Right cardiac atrium (tissue), 5 donors: ENCODE measurements at regions not wholly inside any gene's neighbourhood (a gene's known extent, or its start where the extent isn't known, plus 50 kb on each side); places are given as distances from the start of the nearest gene placed in this dataset.

ENCODE experiments used
- ATAC-seq, 2 donors: fragments of 200-7000 bp; cut with Tn5 transposase; one replicate each; pipeline versions ENCODE4 v1.8.0 to v1.9.1; 2020; ENCODE audit warnings: moderate library complexity in 2 of 2, mild to moderate bottlenecking in 1 of 2
- DNase-seq, 3 donors: peaks; one replicate each; pipeline ENCODE4 v3.0.0-alpha.2; 2020
- H3K27ac ChIP-seq: one replicate; pipeline ENCODE4 v1.5.1; 2013; ENCODE audit warnings: mild to moderate bottlenecking, low read length, control low read depth, moderate library complexity
- H3K27me3 ChIP-seq: one replicate; pipeline ENCODE4 v1.6.1; 2013; ENCODE audit not compliant: control insufficient read depth, insufficient read depth
- H3K4me1 ChIP-seq: one replicate; pipeline ENCODE4 v1.6.1; 2013; ENCODE audit warnings: low read length; ENCODE audit not compliant: control insufficient read depth, insufficient read depth
- H3K4me3 ChIP-seq: one replicate; pipeline ENCODE4 v1.5.1; 2013; ENCODE audit warnings: low read length, control low read depth
- H3K9me3 ChIP-seq: one replicate; pipeline ENCODE4 v1.6.1; 2013; ENCODE audit warnings: low read length; ENCODE audit not compliant: control insufficient read depth
- WGBS: extraction: QIAGEN DNeasy Blood & Tissue Kit; methylation state at CpG from one replicate; pipeline ENCODE4 v1.1.7; 2013; 5-methylcytosine and 5-hydroxymethylcytosine counted together
- intact Hi-C, 4 donors: fragments of 100-400 bp; cut with DNase I; formaldehyde crosslinking; loops; one replicate each; pipeline versions ENCODE4 v1.11.0 to v1.14.0; 2022 to 2023
- donor health status: healthy with polysubstance abuse.
- donor health status: DM: no; HTN: yes; CAD: no.
- donor health status: DM: no; HTN: no; CAD: no.
- donor health status: DM: no; HTN: yes; CAD: no; lungs with severe emphysema.
- donor health status: DM: yes; HTN: yes; CAD: no.

GRCh38 chr3:152516216-152516615 is 247.5 kb downstream of the MBNL1 start:
- Histone ChIP-seq H3K4me1 (no peaks in the 10 kb centered on the region), H3K4me3 (no peak overlapping the region), H3K27me3 (no peaks in the 10 kb centered on the region), H3K9me3 (no peaks in the 10 kb centered on the region), H3K27ac (no peak overlapping the region)
- intact Hi-C loops = no loop called here
- ATAC-seq (no peak), DNase-seq (no peak)
- WGBS = 85% methylated on average over 3 of the region's 3 CpGs

GRCh38 chr3:152517502-152517901 is 248.8 kb downstream of the MBNL1 start:
- WGBS = 63% methylated on average over 2 of the region's 2 CpGs
- Histone ChIP-seq H3K27me3 (no peaks in the 10 kb centered on the region), H3K9me3 (no peaks in the 10 kb centered on the region), H3K4me3 (no peak overlapping the region), H3K27ac (no peak overlapping the region), H3K4me1 (no peaks in the 10 kb centered on the region)
- ATAC-seq (no peak), DNase-seq (no peak)
- intact Hi-C loops = no loop called here

DNA sequence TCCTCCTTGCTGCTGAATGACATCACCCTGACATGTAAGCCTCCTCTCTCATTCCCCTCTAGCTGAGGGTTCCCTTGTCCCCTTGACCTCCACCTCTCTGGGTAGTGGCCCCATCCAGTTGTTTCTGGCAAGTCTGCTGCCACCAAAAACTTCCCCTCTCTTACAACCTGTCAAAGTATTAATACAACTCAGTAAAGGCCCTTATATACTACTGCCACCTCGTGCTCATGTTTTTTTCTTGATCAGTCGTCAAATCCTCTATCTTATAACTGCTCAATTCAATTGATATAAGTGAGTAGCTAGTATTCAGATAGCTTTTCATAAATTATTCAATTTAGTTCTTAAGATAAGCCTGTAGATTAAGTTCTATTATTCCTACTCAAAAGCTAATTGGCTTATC is 249.6 kb downstream of the MBNL1 start:
- Histone ChIP-seq H3K4me1 (no peaks in the 10 kb centered on the region), H3K4me3 (no peak overlapping the region), H3K9me3 (no peaks in the 10 kb centered on the region), H3K27ac (no peak overlapping the region), H3K27me3 (no peaks in the 10 kb centered on the region)
- intact Hi-C loops = no loop called here
- WGBS = 95% methylated on average over 2 of the region's 2 CpGs
- ATAC-seq (no peak), DNase-seq (no peak)

DNA sequence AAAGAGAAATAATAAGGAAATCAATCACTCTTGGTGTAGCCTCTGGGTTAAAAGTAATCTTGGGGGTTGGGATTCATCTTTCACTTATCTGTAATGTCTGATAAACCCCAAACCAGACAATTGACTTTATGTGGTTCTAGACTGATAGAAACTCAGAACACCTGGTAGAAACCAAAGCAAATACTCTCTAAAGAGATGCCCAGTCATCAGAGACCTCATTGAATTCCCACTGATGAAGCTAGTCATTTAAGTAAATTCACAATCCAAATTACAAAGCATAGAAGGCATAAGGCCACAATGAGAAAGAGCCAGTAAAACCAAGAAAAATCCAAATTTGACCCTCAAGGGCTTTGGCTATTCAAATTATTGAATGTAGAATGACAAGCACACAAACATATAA is 250.6 kb downstream of the MBNL1 start:
- Histone ChIP-seq H3K27me3 (no peaks in the 10 kb centered on the region), H3K27ac (no peak overlapping the region), H3K4me3 (no peak overlapping the region), H3K4me1 (no peaks in the 10 kb centered on the region), H3K9me3 (no peaks in the 10 kb centered on the region)
- intact Hi-C loops = no loop called here
- DNase-seq (no peak), ATAC-seq (no peak)

GRCh38 chr3:152522036-152522435 is 253.3 kb downstream of the MBNL1 start:
- no peak overlapping the region for H3K4me3 ChIP-seq
- ATAC-seq (no peak), DNase-seq (no peak)
- intact Hi-C loops = loop anchor here in 2 of 4 donors (5.0 to 10.0 kb wide), 2 partner anchors 47 to 50 kb away; no protein-coding TSS in a partner anchor
- H3K4me1 ChIP-seq = no peaks in the 10 kb centered on the region
- WGBS = 98% methylated on average over 1 of the region's 1 CpG
- H3K27me3 ChIP-seq = no peaks in the 10 kb centered on the region
- H3K9me3 ChIP-seq = no peaks in the 10 kb centered on the region
- H3K27ac ChIP-seq = no peak overlapping the region

DNA sequence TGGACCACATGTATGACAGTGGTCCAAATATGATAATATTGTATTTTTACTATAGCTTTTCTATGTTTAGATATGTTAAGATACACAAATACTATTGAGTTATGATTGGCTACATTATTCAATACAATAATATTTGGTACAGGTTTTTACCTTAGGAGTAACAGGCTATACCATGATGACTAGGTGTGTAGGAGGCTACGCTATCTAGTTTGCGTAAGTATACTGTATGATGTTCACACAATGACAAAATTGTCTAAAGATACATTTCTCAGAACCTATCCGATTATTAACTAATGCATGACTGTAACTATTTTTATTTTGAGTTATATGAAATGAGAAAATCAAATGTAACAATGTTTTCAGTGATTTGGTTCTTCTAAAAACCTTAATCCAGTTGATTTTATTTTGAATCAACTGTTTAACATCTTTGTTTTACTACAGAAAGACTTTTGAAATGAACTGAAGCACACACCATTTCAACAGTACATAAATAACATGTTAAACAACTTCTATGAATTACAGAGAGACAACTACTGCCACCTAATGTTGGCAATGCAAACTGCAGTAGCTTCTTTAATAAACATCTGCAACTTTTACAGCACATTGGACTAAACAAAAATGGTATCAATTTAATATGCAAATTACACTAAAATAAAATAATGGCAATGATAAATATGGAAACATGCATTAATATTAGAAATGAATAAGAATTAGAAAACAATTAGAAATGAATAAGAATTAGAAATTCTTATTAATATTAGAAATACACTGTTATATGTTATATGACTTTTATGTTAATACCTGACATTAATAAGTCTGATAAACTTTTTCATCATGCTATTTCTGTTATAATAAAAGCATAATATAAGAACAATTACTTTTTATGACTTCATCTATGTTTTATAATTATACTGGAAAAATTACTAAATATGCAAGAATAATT is 255.7 kb downstream of the MBNL1 start:
- intact Hi-C loops = loop anchor here in 2 of 4 donors (5.0 to 10.0 kb wide), 2 partner anchors 50 to 52 kb away; no protein-coding TSS in a partner anchor
- H3K4me1 ChIP-seq = no peaks in the 10 kb centered on the region
- H3K9me3 ChIP-seq = no peaks in the 10 kb centered on the region
- H3K27ac ChIP-seq = no peak overlapping the region
- DNase-seq (no peak), ATAC-seq (no peak)
- no peaks in the 10 kb centered on the region for H3K27me3 ChIP-seq
- 62% methylated on average over 3 of the region's 3 CpGs for WGBS
- no peak overlapping the region for H3K4me3 ChIP-seq

- intact Hi-C loops = no loop called here
- no peak overlapping the region for H3K4me3 ChIP-seq
- H3K27me3 ChIP-seq = no peaks in the 10 kb centered on the region
- DNase-seq (no peak), ATAC-seq (no peak)
- H3K9me3 ChIP-seq = no peaks in the 10 kb centered on the region
- H3K27ac ChIP-seq = no peak overlapping the region
- H3K4me1 ChIP-seq = no peaks in the 10 kb centered on the region
Observed at GRCh38 chr3:152531717-152532116, 263.0 kb downstream of the MBNL1 start.

GRCh38 chr3:152538518-152538917 is 269.8 kb downstream of the MBNL1 start:
- ATAC-seq = no peak
- DNase-seq = no peak
- 92% methylated on average over 1 of the region's 1 CpG for WGBS
- H3K9me3 ChIP-seq = no peaks in the 10 kb centered on the region
- no peak overlapping the region for H3K27ac ChIP-seq
- intact Hi-C loops = no loop called here
- H3K27me3 ChIP-seq = no peaks in the 10 kb centered on the region
- H3K4me1 ChIP-seq = no peaks in the 10 kb centered on the region
- H3K4me3 ChIP-seq = no peak overlapping the region

- no peaks in the 10 kb centered on the region for H3K9me3 ChIP-seq
- H3K4me3 ChIP-seq = no peak overlapping the region
- no peaks in the 10 kb centered on the region for H3K27me3 ChIP-seq
- H3K4me1 ChIP-seq = no peaks in the 10 kb centered on the region
- intact Hi-C loops = no loop called here
- no peak for DNase-seq
- no peak overlapping the region for H3K27ac ChIP-seq
- WGBS = 92% methylated on average over 2 of the region's 2 CpGs
- no peak for ATAC-seq
Observed at GRCh38 chr3:152539191-152539764, 270.5 kb downstream of the MBNL1 start.

DNA sequence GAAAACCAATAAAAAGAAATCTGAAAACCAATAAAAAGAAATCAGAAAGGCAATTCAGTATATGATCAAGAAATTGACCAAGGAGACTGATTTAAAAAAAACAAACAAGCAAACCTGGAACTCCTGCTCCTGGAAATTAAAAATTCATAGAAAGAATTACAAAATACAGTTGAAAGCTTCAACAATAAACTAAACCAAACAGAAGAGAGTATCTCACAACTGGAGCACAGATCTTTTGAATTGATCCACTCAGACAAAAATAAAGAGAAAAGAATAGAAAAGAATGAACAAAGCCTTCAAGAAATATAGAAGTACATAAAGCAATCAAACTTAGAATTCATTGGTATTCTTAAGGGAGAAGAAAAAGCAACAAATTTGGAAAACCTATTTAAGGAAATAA is 271.4 kb downstream of the MBNL1 start:
- Histone ChIP-seq H3K27ac (no peak overlapping the region), H3K4me1 (no peaks in the 10 kb centered on the region), H3K4me3 (no peak overlapping the region), H3K9me3 (no peaks in the 10 kb centered on the region), H3K27me3 (no peaks in the 10 kb centered on the region)
- no peak for ATAC-seq
- DNase-seq = no peak
- intact Hi-C loops = no loop called here

GRCh38 chr3:152547153-152547552 is 278.4 kb downstream of the MBNL1 start:
- no peaks in the 10 kb centered on the region for H3K9me3 ChIP-seq
- no peaks in the 10 kb centered on the region for H3K27me3 ChIP-seq
- H3K27ac ChIP-seq = no peak overlapping the region
- ATAC-seq (no peak), DNase-seq (no peak)
- no peak overlapping the region for H3K4me3 ChIP-seq
- 98% methylated on average over 1 of the region's 1 CpG for WGBS
- intact Hi-C loops = no loop called here
- no peaks in the 10 kb centered on the region for H3K4me1 ChIP-seq
